Esophagus squamous epithelium (tissue), 4 donors: ENCODE measurements at regions not wholly inside any gene's neighbourhood (a gene's known extent, or its start where the extent isn't known, plus 50 kb on each side); places are given as distances from the start of the nearest gene placed in this dataset.

Source experiments
- POLR2A ChIP-seq, 4 donors: fragments of 450-650 bp; IDR thresholded peaks; one replicate each; pipeline ENCODE4 v1.6.1; 2017; ENCODE audit warnings: antibody characterized with exemption in 4 of 4, mild to moderate bottlenecking in 4 of 4, moderate library complexity in 3 of 4
- TF ChIP-seq, protein P1 (sequence below), 6 experiments: fragments of 450-650 bp in 4 of 6; fragments of 200-600 bp in 2 of 6; sonication (generic) in 2 of 6; IDR thresholded peaks; one replicate each; pipeline ENCODE4 v1.5.1; 2016 to 2019; ENCODE audit warnings: antibody characterized with exemption in 6 of 6, mild to moderate bottlenecking in 4 of 6, moderate library complexity in 4 of 6

- TF ChIP-seq, protein P1, sequence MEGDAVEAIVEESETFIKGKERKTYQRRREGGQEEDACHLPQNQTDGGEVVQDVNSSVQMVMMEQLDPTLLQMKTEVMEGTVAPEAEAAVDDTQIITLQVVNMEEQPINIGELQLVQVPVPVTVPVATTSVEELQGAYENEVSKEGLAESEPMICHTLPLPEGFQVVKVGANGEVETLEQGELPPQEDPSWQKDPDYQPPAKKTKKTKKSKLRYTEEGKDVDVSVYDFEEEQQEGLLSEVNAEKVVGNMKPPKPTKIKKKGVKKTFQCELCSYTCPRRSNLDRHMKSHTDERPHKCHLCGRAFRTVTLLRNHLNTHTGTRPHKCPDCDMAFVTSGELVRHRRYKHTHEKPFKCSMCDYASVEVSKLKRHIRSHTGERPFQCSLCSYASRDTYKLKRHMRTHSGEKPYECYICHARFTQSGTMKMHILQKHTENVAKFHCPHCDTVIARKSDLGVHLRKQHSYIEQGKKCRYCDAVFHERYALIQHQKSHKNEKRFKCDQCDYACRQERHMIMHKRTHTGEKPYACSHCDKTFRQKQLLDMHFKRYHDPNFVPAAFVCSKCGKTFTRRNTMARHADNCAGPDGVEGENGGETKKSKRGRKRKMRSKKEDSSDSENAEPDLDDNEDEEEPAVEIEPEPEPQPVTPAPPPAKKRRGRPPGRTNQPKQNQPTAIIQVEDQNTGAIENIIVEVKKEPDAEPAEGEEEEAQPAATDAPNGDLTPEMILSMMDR (IDR thresholded peaks at IDR 0.05) = no peak
- TF ChIP-seq POLR2A (IDR thresholded peaks at IDR 0.05) = no peak
Observed at GRCh38 chr2:153661801-153662200, 183.2 kb upstream of the RPRM start.
